AG09319 (cell line): ENCODE measurements at regions not wholly inside any gene's neighbourhood (a gene's known extent, or its start where the extent isn't known, plus 50 kb on each side); places are given as distances from the start of the nearest gene placed in this dataset.

ENCODE experiments used
- DNase-seq: peaks from one replicate; pipeline ENCODE4 v3.0.0-alpha.2; 2010; ENCODE audit warnings: low read depth; ENCODE audit errors: extremely low read depth
- TF ChIP-seq, protein P1 (sequence below): IDR thresholded peaks from 2 replicates; pipeline ENCODE4 v1.5.1; 2011; ENCODE audit warnings: low read depth, mild to moderate bottlenecking, inconsistent platforms, low read length, moderate library complexity

DNA sequence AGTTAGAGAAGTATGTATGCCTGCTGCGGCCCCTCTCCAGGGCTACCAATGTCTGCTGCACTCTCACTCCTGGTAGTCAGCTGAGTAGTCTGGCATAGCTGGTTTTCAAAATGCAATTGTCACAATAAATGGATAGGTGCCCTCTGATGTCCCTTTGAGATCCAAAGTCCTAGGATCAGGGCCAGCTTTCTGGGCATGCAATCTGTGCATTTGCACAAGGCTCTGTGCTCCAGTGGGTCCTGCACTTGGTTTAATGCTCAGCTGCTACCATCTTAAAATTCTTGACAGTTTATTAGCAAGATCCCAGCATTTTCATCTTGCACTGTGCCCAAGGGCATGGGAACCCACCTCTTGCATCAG is 233.8 kb downstream of the LTN1 start:
- no peak for DNase-seq
- TF ChIP-seq, protein P1, sequence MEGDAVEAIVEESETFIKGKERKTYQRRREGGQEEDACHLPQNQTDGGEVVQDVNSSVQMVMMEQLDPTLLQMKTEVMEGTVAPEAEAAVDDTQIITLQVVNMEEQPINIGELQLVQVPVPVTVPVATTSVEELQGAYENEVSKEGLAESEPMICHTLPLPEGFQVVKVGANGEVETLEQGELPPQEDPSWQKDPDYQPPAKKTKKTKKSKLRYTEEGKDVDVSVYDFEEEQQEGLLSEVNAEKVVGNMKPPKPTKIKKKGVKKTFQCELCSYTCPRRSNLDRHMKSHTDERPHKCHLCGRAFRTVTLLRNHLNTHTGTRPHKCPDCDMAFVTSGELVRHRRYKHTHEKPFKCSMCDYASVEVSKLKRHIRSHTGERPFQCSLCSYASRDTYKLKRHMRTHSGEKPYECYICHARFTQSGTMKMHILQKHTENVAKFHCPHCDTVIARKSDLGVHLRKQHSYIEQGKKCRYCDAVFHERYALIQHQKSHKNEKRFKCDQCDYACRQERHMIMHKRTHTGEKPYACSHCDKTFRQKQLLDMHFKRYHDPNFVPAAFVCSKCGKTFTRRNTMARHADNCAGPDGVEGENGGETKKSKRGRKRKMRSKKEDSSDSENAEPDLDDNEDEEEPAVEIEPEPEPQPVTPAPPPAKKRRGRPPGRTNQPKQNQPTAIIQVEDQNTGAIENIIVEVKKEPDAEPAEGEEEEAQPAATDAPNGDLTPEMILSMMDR, result no peak

DNA sequence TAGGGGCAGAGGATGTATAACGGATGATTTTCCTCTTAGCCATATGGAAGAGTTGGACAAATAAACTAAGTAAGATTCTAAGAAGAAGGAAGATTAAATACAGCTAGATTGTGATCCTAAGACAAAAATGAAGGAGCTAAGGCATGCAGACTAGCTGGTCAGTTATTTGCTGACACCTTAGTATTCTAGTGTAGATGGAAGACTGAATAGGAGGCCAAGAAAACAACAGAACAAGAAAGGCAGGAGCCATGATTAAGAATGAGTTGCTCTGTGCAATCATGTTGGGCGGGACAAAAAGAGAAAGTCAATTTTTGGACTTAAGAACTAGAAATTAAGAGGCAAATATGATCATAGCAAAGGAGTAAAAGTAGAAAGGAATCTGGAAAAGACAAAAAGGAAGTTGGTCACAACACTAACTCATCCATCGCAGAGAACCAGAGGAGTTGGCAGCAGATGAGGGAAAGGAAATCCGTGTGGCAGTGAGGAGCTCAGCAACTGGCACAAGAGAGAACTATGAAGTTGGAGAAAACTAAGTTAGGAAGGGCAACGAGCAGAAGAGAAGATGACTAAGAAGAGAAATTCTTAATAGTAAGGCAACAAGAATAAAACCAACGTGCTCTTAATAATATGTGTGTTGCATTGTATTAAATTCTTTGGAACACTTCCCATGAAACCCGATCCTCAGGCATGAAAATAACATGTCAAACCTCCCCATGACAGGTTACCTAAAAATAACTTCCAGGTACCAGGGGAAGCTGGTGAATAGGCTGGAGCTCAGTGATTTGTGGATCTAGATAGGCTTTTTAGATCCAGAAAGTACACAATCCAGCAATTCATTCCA is 234.4 kb downstream of the LTN1 start:
- TF ChIP-seq, protein P1, result no peak
- no peak for DNase-seq

DNA sequence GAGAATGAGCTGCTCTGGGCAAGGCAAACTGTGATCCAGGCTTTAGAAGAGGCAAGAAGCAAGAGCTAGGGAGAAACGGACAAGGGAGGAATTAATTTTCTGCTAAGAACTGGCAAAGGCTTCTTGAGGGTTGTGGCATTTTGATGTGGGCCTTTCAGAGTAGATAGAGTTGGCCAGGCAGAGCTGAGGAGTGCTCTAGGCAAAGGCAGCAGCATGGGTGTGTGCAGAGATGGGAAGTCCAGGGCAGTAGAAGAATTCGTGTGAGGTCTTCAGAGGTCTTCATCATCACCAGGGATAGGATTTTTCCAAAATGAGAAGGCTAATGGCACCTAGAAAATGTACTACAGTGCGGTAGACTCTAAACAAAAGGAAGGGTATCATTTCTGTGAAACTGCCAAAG is 237.8 kb downstream of the LTN1 start:
- TF ChIP-seq, protein P1, result no peak

DNA sequence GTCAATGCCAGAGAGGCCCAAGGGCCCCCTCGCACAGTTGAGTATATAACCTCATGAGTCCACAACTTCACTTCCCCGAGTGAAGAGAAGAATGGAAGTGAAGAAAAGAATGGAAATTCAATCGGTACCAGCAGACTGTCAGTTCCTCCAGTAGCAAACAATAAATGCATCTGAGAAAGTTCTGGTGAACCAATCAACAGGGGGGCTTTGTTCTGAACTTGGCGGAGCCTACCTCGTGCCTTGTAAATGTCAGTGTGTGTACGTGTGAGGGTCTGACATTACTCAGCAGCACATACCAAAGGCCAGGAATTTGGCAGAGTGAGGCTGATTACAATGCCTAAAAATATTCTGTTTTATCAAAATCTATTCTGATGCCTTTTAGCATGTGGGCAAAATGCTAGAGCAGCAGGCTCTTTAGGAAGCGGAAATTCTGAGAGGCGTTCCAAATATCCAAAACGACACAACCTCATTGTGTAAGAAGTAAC is 238.5 kb downstream of the LTN1 start:
- no peak for DNase-seq
- TF ChIP-seq, protein P1, result no peak

More for the DNA sequence above, 237.8 kb downstream of the LTN1 start:
- no peak for DNase-seq

DNA sequence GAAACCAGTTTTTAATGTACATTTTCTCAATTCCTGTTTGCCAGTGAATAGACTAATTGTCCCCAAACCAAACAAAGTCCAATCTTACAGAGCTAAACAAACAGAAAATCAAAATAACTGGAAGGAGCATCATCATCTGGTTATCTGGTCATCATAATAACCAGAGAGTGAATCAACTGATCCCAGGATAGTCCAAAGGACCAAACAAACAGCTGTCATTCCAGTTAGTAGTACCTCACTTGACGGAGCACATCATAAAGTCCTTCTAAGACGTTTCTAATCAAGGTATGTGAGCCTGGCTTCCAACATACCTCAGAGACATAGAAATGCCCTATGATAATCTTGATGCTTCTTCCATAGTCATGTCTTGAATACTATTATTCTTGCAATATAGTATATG is 240.5 kb downstream of the LTN1 start:
- no peak for DNase-seq
- TF ChIP-seq, protein P1, result no peak

DNA sequence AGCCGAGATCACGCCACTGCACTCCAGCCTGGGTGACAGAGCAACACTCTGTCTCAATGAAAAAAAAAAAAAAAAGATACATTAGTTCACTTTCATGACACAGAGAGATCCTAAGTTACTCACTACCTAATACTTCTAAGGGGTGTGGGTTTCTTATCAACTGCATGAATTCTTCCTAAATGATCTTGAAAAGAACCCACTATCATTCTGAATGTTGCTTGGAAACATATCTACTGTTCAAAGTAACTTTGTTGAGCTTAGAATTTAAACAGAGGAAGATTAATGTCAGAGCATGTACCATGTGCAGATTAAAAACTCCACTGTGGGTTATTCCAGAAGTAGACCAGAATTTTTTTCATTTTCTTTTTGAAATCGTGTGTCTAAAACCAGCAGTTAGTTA is 241.5 kb downstream of the LTN1 start:
- TF ChIP-seq, protein P1, result no peak
- no peak for DNase-seq

DNA sequence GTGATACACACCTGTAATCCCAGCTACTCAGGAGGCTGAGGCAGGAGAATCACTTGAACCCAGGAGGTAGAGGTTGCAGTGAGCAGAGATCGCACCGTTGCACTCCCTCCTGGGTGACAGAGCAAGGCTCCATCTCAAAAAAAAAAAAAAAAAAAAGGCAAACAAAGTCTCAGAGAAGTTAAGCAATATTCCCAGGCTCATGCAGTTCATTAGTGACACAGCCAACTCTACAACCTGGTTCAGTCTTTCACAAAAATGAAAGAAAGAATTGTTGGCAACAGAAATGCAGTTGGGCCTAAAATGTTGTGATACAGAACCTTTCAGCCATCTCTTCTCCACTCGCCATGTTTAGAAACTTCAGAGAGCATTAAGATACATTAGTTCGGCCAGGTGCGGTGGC is 242.1 kb downstream of the LTN1 start:
- TF ChIP-seq, protein P1, result no peak
- DNase-seq, result no peak
